Thoracic aorta (tissue), 2 donors: ENCODE measurements at regions not wholly inside any gene's neighbourhood (a gene's known extent, or its start where the extent isn't known, plus 50 kb on each side); places are given as distances from the start of the nearest gene placed in this dataset.

Experiments used
- ATAC-seq: fragments of 150-250 bp; one replicate; pipeline ENCODE4 v1.8.0; 2017; ENCODE audit warnings: low read depth; ENCODE audit not compliant: insufficient number of reproducible peaks, low FRiP score
- DNase-seq: peaks from one replicate; pipeline ENCODE4 v3.0.0-alpha.2; 2020; ENCODE audit warnings: low spot score
- H3K27ac ChIP-seq, 2 donors: fragments of 200-600 bp; sonication (generic); 1 replicate in 1 of 2; 2 replicates in 1 of 2; pipeline ENCODE4 v1.5.1; 2016; ENCODE audit warnings: mild to moderate bottlenecking in 2 of 2, moderate library complexity in 2 of 2
- H3K27me3 ChIP-seq: fragments of 200-600 bp; sonication (generic); replicated peaks from 2 replicates; pipeline ENCODE4 v1.6.0; 2016; ENCODE audit warnings: mild to moderate bottlenecking; ENCODE audit not compliant: insufficient read depth
- H3K36me3 ChIP-seq: fragments of 200-600 bp; sonication (generic); one replicate; pipeline ENCODE4 v1.5.1; 2016
- H3K4me1 ChIP-seq, 2 donors: fragments of 200-600 bp; sonication (generic); 1 replicate in 1 of 2; 2 replicates in 1 of 2; pipeline versions ENCODE4 v1.5.1 to v1.6.0; 2016; ENCODE audit warnings: low read depth in 2 of 2, mild to moderate bottlenecking in 1 of 2; ENCODE audit not compliant: control insufficient read depth in 1 of 2
- H3K4me3 ChIP-seq: fragments of 200-600 bp; sonication (generic); 2 replicates; pipeline ENCODE4 v1.5.1; 2016; ENCODE audit warnings: mild to moderate bottlenecking
- H3K9me3 ChIP-seq: fragments of 200-600 bp; sonication (generic); 2 replicates; pipeline ENCODE4 v1.5.1; 2016
- TF ChIP-seq, protein P1 (sequence below): fragments of 200-600 bp; sonication (generic); IDR thresholded peaks from one replicate; pipeline ENCODE4 v1.5.1; 2019; ENCODE audit warnings: antibody characterized with exemption

DNA sequence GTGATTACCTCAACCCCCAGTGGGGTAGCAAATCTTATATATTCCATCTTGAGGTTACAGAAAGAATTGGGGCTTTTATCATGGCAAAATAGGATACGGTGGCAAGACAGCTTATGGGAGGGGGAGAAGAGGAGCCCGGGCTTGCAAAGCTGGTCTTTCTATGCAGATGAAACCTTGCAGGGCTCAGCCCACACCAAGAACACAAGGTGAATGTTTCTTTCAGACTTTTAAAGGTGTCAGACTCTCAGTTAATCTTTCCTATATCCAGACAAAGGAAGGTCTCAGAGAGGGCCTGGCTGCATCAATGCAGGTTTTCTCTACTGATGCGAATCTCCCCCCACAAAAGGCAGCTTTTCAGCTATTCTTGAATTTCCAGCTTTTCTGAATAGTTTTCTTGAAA is 59.9 kb upstream of the WDR17 start:
- no peak overlapping the region for H3K4me3 ChIP-seq
- DNase-seq (no peak), ATAC-seq (no peak)
- peaks cover 0 to 3% of the 10 kb centered on the region in 2 donors for H3K4me1 ChIP-seq
- no peaks in the 10 kb centered on the region for H3K36me3 ChIP-seq
- H3K9me3 ChIP-seq: no peaks in the 10 kb centered on the region
- TF ChIP-seq, protein P1, sequence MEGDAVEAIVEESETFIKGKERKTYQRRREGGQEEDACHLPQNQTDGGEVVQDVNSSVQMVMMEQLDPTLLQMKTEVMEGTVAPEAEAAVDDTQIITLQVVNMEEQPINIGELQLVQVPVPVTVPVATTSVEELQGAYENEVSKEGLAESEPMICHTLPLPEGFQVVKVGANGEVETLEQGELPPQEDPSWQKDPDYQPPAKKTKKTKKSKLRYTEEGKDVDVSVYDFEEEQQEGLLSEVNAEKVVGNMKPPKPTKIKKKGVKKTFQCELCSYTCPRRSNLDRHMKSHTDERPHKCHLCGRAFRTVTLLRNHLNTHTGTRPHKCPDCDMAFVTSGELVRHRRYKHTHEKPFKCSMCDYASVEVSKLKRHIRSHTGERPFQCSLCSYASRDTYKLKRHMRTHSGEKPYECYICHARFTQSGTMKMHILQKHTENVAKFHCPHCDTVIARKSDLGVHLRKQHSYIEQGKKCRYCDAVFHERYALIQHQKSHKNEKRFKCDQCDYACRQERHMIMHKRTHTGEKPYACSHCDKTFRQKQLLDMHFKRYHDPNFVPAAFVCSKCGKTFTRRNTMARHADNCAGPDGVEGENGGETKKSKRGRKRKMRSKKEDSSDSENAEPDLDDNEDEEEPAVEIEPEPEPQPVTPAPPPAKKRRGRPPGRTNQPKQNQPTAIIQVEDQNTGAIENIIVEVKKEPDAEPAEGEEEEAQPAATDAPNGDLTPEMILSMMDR: no peak
- H3K27me3 ChIP-seq: no peaks in the 10 kb centered on the region
- no peak overlapping the region for H3K27ac ChIP-seq

DNA sequence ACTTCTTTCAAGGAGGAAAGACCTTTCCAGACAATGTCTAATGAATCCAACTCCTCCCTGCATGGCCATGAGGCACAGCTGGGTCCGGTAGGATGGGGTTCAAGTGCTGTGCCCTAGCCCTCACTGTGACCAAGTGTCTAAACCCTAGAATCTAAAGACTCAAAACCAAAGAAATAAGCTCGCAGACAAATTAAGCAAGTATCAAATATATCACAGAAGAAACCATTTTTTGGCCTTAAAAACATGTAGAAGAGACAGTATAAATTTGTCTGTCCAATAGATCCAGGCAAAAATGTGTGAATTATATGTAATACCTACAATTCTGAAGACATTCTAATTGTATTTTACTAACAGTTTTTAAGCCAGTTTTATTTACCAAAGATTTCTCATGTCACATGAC is 56.4 kb upstream of the WDR17 start:
- Histone ChIP-seq H3K36me3 (no peaks in the 10 kb centered on the region), H3K9me3 (no peaks in the 10 kb centered on the region), H3K4me3 (no peak overlapping the region), H3K27ac (no peak overlapping the region), H3K27me3 (no peaks in the 10 kb centered on the region), H3K4me1 (no peaks in the 10 kb centered on the region)
- TF ChIP-seq, protein P1: no peak
- ATAC-seq (no peak), DNase-seq (no peak)

DNA sequence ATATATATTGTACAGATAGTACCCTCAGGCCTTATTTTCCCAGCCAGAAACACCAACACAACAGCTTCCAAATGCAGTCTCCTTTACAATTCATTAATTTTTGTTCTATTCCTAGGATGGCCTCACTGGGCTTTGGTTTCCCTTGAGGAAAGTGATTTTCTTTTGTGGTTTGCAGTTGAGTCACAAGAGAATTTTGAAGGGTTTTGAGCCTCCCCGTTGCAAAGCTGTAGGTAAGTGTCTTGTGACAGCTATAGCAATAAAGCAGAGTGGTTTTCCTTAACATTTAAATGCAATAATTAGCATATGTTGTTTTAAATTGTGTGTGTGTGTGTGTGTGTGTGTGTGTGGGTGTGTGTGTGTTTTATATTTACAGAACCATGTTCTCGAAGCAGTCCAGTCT is 54.1 kb upstream of the WDR17 start:
- Histone ChIP-seq H3K36me3 (no peaks in the 10 kb centered on the region), H3K27me3 (no peaks in the 10 kb centered on the region)
- DNase-seq: no peak

DNA sequence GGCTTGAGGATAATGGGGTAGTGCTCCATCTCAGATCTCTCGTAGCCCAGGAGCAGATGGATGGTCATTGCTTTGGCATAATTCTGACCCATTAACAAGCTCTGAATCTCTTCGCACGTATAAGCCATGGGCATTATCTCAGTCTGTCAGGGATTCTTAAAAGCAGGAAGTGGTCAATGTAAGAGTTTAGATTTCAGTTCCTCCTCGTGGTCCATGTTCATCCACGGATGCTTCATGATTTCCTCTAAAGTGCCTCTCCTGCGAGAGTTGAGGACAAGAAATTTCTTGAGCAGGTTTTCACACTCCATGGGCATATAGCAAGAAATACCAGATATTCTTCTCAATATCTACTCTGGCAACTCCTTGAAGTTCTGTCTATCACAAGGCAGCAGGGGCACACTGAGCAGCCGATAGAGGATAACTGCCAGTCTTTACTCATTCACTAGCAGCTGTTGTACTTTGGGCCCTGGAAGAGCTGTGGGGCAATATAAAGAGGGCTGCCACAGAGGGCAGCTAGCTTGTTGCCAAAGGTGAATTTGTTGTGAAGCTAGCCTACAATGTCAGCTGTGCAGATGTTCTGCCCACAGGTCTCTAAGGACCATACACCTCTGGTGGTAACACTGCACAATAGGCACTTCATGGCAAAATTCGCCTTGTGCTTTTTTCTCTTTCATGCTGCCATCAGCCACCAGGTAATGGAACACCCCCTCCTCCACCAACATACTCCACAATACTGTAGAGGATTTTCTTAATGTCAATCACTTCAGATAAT is 52.0 kb upstream of the WDR17 start:
- DNase-seq (no peak), ATAC-seq (no peak)
- Histone ChIP-seq H3K4me1 (no peaks in the 10 kb centered on the region), H3K27me3 (no peaks in the 10 kb centered on the region), H3K27ac (no peak overlapping the region), H3K36me3 (no peaks in the 10 kb centered on the region), H3K9me3 (no peaks in the 10 kb centered on the region), H3K4me3 (no peak overlapping the region)
- TF ChIP-seq, protein P1: no peak

More for the DNA sequence above, 54.1 kb upstream of the WDR17 start:
- H3K27ac ChIP-seq: no peak overlapping the region
- TF ChIP-seq, protein P1: no peak
- H3K4me3 ChIP-seq: no peak overlapping the region
- no peaks in the 10 kb centered on the region for H3K4me1 ChIP-seq
- no peaks in the 10 kb centered on the region for H3K9me3 ChIP-seq
- ATAC-seq: no peak

DNA sequence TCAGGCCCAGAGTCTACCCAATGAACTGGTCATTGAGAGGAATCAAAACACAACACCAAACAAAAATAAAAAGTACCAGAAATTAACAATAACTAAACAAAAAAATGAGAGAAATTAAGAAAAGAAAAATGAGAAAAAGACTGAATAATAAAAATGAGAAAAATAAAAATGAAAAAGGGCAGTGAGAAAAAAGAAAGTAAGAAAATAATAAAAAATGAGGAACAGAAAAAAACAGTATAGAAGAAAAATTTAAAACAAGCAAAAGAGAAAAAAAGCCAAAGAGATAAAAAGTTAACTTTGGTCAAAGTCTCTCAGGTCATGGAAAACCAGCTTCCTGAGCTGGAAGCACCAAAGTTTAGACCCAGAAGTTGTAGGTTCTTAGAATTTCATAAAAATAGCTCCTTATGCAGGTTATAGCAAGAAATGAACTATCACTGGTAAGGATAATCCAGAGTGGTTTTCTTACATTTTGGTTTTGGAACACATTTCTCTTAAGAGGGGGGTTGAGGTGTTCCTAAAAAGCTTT is 51.0 kb upstream of the WDR17 start:
- DNase-seq (no peak), ATAC-seq (no peak)
- Histone ChIP-seq H3K9me3 (no peaks in the 10 kb centered on the region), H3K27ac (no peak overlapping the region), H3K36me3 (no peaks in the 10 kb centered on the region), H3K4me3 (no peak overlapping the region), H3K4me1 (no peaks in the 10 kb centered on the region), H3K27me3 (no peaks in the 10 kb centered on the region)
- TF ChIP-seq, protein P1: no peak
